ENCODE measurements at regions not wholly inside any gene's neighbourhood (a gene's known extent, or its start where the extent isn't known, plus 50 kb on each side); places are given as distances from the start of the nearest gene placed in this dataset.

GRCh38 chr5:67305913-67306710 is 109.5 kb upstream of the CD180 start:
- DNase-seq (ENCODE audit: low read depth) = no peak
- no peak overlapping the region for H3K4me3 ChIP-seq (ENCODE audit: low read depth, low read length)
- no peak for TF ChIP-seq CTCF (IDR thresholded peaks at IDR 0.05; ENCODE audit: low read depth, low read length, missing control alignments)
- in situ Hi-C loops (cut with HindIII; ENCODE audit: low sequenced_read_pairs) = no loop called here

- no peak overlapping the region for H3K4me3 ChIP-seq (ENCODE audit: low read depth, low read length)
- no peak for DNase-seq (ENCODE audit: low read depth)
- in situ Hi-C loops (cut with HindIII; ENCODE audit: low sequenced_read_pairs) = no loop called here
- no peak for TF ChIP-seq CTCF (IDR thresholded peaks at IDR 0.05; ENCODE audit: low read depth, low read length, missing control alignments)
Observed at GRCh38 chr5:67305401-67305800, 108.8 kb upstream of the CD180 start.

- TF ChIP-seq CTCF (IDR thresholded peaks at IDR 0.05; ENCODE audit: low read depth, low read length, missing control alignments) = no peak
- no peak for DNase-seq (ENCODE audit: low read depth)
- in situ Hi-C loops (cut with HindIII; ENCODE audit: low sequenced_read_pairs) = no loop called here
- no peak overlapping the region for H3K4me3 ChIP-seq (ENCODE audit: low read depth, low read length)
Observed at GRCh38 chr5:67303356-67303755, 106.8 kb upstream of the CD180 start.

- TF ChIP-seq CTCF (IDR thresholded peaks at IDR 0.05; ENCODE audit: low read depth, low read length, missing control alignments) = no peak
- peak; percentile 57 for DNase-seq (ENCODE audit: low read depth)
- H3K4me3 ChIP-seq (ENCODE audit: low read depth, low read length) = no peak overlapping the region
- in situ Hi-C loops (cut with HindIII; ENCODE audit: low sequenced_read_pairs) = no loop called here
Observed at GRCh38 chr5:67301285-67301903, 104.8 kb upstream of the CD180 start.

- H3K4me3 ChIP-seq (ENCODE audit: low read depth, low read length) = no peak overlapping the region
- no peak for TF ChIP-seq CTCF (IDR thresholded peaks at IDR 0.05; ENCODE audit: low read depth, low read length, missing control alignments)
- no peak for DNase-seq (ENCODE audit: low read depth)
- in situ Hi-C loops (cut with HindIII; ENCODE audit: low sequenced_read_pairs) = no loop called here
Observed at GRCh38 chr5:67300326-67300725, 103.7 kb upstream of the CD180 start.

- H3K4me3 ChIP-seq (ENCODE audit: low read depth, low read length) = no peak overlapping the region
- no peak for TF ChIP-seq CTCF (IDR thresholded peaks at IDR 0.05; ENCODE audit: low read depth, low read length, missing control alignments)
- DNase-seq (ENCODE audit: low read depth) = peak; percentile 24
- in situ Hi-C loops (cut with HindIII; ENCODE audit: low sequenced_read_pairs) = no loop called here
Observed at GRCh38 chr5:67299231-67299735, 102.7 kb upstream of the CD180 start.
